Effector CD4-positive, alpha-beta T cell (primary cell): ENCODE measurements at regions not wholly inside any gene's neighbourhood (a gene's known extent, or its start where the extent isn't known, plus 50 kb on each side); places are given as distances from the start of the nearest gene placed in this dataset.

Source experiments
- DNase-seq: peaks from one replicate; pipeline ENCODE4 v3.0.0-alpha.2; 2020

DNA sequence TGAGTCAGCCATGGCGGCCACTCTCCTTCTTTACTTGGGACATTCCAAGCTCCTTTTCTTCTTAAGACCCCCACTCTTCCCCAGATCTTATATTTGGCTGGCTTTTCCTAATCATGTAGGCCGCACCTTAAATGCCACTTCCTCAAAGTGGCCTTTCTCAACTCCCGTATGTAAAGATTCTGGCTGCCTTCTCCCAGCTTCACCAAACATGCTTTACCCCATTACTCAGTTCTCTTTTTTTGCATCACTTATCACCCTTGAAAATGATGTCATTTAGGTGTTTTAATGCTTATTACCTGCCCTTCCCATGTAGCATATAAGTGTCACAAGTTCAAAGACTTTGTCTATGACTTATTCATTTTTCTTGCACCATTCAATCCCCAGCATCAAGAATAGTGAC, 810.1 kb upstream of the CELF2 start:
- no peak for DNase-seq

- no peak for DNase-seq
These were observed 809.5 kb upstream of the CELF2 start for GRCh38 chr10:10208196-10208595.

DNA sequence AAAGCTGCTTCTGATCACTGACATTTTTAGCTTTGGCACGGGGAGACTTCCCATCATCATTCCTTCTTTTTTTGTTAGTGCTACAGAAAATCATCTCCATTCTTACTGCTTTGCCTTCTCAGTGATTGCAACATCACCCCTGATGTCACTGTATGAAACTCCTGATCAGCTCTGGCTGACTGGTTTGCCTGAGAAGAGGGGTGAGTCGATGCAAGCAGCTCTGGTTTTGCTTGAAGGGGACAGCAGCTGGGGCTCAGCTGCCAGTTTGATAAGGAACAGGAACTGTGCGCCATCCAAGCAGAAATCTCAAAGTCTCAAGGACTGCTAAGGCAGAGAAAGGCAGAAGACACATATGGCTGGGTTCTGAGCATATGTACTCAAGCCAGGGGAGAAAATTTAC, 808.5 kb upstream of the CELF2 start:
- no peak for DNase-seq

DNA sequence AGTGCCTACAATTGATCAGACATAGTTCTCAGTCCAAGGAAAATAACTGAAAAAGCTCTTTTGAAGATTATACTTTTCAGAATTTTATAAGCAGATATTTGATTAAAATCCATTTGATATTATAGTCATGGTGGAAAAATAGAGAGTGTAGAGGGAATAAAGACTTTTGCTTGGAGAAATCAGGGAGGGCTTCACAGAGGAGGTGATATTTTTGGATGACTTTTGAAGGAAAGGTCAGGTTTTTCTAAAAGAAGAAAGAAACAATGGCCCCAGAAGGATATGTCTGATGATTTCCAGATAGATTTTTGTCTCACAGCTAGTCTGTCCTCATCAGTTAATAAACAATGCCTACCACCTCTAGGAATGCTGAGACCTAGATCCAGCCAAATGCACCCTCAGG, 806.3 kb upstream of the CELF2 start:
- no peak for DNase-seq

DNA sequence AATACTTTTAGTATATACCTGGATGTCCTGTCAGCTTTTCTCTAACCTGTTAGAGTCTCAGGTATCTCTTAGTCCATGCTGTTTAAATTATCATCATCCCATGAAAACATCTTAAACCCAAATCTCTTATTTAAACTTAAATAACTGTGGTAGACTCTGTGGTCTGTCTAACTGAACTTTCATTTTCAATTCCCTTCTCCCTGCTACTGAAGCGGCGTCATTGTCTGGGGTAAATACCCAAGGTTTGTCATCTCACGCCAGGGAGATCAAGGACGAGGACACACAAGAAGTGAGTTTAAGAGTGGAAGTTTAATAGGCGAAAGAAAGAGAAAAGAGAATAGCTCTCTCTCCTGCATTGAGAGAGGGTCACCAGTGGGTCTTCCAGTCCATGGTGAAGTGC, 804.4 kb upstream of the CELF2 start:
- DNase-seq = no peak

DNA sequence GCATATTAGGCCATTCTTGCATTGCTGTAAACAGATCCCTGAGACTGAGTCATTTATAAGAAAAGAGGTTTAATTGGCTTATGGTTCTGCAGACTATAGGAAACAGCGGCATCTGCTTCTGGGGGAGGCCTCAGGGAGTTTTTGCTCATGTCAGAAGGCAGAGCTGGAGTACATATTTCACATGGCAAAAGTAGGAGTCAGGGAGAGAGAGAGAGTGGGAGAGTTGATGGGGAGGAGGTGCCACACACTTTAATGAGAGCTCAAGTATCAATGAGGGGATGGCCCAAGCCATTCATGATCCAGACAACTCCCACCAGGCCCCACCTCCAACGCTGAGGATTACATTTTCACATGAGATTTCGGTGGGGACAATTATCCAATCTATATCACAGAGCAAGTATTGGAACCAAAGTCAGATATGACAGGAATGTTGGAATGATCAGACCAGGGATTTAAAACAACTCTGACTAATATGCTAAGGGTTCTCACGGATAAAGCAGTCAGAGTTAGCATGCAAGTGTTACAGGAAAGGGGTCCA, 795.3 kb upstream of the CELF2 start:
- DNase-seq = no peak

GRCh38 chr10:10223131-10223530, 794.5 kb upstream of the CELF2 start:
- no peak for DNase-seq

GRCh38 chr10:10225136-10225676, 792.5 kb upstream of the CELF2 start:
- DNase-seq = no peak

- DNase-seq = no peak
These were observed 784.4 kb upstream of the CELF2 start for GRCh38 chr10:10233229-10233628.

GRCh38 chr10:10235003-10235402, 782.7 kb upstream of the CELF2 start:
- DNase-seq = no peak

DNA sequence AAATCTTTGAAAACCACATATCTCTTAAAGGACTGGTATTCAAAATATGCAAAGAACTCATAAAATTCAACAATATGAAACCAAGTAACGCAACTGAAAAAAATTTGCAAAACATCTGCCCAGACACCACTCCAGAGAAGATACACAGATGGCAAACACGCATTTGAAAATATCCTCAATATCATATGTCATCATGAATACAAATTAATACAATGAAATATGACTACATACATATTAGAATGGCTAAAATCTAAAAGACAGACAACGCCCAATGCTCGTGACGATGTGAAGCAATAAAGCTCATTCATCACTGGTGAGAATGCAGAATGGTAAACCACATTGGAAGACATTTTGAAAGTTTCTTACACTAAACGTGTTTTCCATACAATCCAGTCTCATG, 770.1 kb upstream of the CELF2 start:
- DNase-seq = no peak

GRCh38 chr10:10256860-10257259, 760.8 kb upstream of the CELF2 start:
- DNase-seq = no peak

- no peak for DNase-seq
These were observed 758.7 kb upstream of the CELF2 start for GRCh38 chr10:10259013-10259412.

GRCh38 chr10:10270126-10271050, 747.3 kb upstream of the CELF2 start:
- no peak for DNase-seq

DNA sequence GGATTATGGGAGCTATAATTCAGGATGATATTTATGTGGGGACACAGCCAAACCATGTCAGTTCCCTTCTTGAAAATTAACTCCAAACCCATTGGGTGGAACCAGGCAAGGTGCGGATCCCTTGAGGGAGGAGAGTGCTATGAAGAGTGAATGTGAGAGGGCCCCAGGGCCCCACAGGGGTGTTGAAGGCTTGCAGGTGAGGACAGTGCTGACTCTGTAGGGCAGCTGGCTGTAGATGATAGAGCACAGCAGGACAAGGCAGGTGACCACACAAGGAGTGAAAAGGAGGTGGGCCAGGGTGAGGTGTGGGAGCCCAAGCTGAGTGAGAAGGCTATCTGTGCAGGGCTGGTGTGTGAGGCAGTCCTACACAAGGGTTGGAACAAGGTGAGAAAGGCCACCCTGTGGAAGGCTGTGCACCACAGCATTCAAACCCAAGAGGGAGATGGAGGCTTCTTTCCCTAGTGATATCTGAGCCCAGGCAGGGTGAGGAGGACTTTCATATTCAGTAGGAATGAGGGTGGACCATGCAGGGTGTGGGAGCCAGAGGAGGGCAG, 746.0 kb upstream of the CELF2 start:
- no peak for DNase-seq

DNA sequence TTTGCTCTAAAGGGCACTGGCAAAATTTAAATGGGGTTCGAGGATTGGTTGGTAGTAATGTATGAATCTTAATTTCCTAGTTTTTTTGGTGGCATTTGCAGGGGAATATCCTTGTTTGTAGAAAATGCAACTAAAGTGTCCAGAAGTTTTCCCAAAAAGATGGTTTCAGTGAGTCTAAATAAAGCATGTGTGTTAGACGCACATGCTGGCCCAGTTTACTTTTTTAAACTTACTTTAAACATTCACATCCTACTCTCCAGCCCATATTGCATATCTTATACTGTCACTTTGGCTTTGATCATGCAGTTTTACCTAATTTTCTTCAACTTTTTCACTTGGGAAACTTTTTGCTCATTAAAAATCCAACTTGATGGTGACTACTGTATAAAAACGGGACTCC, 744.0 kb upstream of the CELF2 start:
- DNase-seq = no peak

DNA sequence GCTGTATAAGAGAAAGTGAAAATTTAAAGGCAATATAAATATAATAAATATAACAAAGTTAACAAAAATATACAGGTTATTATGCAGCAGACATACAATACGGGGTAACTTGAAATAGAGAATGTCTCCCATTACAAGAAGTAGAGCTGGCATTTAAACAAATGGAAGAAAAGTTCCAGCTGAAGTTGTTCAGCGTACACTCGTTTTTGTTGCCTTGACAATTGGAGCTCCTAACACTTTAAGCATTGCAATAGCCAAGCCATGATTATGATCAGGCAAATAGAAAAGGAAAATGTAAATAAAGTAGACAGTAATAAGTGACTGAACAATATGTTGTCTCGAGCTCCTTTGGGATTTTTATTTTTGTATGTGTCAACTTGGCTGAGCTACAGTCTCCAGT, 737.8 kb upstream of the CELF2 start:
- DNase-seq = no peak

- DNase-seq = no peak
These were observed 725.2 kb upstream of the CELF2 start for GRCh38 chr10:10292501-10292900.

DNA sequence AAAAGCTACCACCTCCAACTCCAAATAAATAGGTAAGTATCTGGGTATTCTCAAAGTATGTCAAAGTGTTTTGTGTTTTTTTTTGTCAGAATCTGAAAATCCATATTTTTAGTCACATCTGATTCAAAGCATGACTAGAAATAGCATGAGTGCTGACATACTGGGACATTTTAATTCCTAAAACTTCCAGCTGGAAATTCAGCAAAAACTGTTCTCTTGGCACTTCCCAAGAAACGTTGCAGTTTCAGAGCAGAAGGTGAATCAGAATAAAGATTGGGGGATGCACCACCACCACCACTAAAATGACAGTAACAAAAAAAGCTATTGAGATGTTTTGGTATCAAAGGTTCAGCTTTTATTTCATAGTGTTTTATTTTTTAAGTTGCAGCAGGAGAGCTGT, 724.6 kb upstream of the CELF2 start:
- DNase-seq = no peak

GRCh38 chr10:10293481-10293951, 724.2 kb upstream of the CELF2 start:
- no peak for DNase-seq

GRCh38 chr10:10294184-10294880, 723.3 kb upstream of the CELF2 start:
- no peak for DNase-seq

- no peak for DNase-seq
These were observed 722.7 kb upstream of the CELF2 start for GRCh38 chr10:10294881-10295529.

DNA sequence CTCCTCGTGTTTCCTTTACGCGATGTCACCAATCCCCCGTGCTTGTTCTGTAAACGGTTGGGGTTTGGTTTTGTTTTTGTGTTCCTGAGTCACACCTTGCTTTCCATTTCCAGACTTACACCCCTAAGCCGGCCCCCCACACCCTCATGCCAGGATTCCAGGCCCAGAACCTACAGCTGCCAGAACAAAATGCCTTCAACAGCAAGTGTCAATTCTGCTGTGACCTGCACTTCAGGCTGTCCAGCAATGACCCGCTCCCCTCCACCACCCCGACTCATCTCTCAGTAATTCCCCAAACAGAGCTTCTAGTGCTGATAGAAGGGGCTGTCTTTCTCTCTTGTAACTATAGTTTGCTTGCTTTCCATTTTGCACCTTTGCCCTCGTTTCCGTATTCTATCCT, 722.1 kb upstream of the CELF2 start:
- DNase-seq = no peak
